SK-N-SH (cell line): ENCODE measurements at regions not wholly inside any gene's neighbourhood (a gene's known extent, or its start where the extent isn't known, plus 50 kb on each side); places are given as distances from the start of the nearest gene placed in this dataset.

Source experiments
- EP300 ChIP-seq, 2 experiments: IDR thresholded peaks; 2 replicates each; pipeline versions ENCODE4 v1.4.0 to v1.6.1; 2012; ENCODE audit warnings: borderline replicate concordance in 1 of 2, low read depth in 1 of 2, low read length in 1 of 2
- TAF1 ChIP-seq: IDR thresholded peaks from 2 replicates; pipeline ENCODE4 v1.6.1; 2012; ENCODE audit warnings: low read depth, mild to moderate bottlenecking, low read length, moderate library complexity, borderline replicate concordance
- TCF12 ChIP-seq: IDR thresholded peaks from 2 replicates; pipeline ENCODE4 v1.4.0; 2012
- TF ChIP-seq, protein P1 (sequence below): fragments of 200-600 bp; sonication (generic); IDR thresholded peaks from 2 replicates; pipeline ENCODE4 v1.6.1; 2017; ENCODE audit warnings: antibody characterized with exemption, mild to moderate bottlenecking, moderate library complexity

DNA sequence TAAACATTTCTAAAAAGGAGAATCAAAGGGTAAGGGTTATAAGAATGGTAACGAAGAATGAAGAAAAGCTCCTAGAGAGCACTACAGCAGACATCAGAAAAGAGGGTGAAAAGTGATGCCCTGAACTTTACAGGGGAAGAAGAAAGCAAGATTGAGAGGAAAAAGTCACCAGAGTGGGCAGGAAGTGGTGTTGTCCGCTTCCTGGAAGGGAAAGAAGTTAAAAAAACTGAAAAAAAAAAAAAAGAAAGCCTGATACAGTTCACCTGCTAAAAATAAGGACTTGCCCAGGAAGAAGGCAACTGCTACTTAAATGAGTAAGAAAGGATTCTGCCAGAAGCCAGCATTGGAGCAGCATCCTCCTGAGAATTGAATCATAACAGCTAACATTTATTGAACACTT is 330.1 kb upstream of the PHF14 start:
- TF ChIP-seq, protein P1, sequence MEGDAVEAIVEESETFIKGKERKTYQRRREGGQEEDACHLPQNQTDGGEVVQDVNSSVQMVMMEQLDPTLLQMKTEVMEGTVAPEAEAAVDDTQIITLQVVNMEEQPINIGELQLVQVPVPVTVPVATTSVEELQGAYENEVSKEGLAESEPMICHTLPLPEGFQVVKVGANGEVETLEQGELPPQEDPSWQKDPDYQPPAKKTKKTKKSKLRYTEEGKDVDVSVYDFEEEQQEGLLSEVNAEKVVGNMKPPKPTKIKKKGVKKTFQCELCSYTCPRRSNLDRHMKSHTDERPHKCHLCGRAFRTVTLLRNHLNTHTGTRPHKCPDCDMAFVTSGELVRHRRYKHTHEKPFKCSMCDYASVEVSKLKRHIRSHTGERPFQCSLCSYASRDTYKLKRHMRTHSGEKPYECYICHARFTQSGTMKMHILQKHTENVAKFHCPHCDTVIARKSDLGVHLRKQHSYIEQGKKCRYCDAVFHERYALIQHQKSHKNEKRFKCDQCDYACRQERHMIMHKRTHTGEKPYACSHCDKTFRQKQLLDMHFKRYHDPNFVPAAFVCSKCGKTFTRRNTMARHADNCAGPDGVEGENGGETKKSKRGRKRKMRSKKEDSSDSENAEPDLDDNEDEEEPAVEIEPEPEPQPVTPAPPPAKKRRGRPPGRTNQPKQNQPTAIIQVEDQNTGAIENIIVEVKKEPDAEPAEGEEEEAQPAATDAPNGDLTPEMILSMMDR = no peak
- no peak for TF ChIP-seq EP300 (IDR thresholded peaks at IDR 0.05; ENCODE audit: borderline replicate concordance in 1 of 2, low read depth in 1 of 2, low read length in 1 of 2)
- no peak for TF ChIP-seq TAF1
- TF ChIP-seq TCF12 = no peak
